ENCODE measurements at regions not wholly inside any gene's neighbourhood (a gene's known extent, or its start where the extent isn't known, plus 50 kb on each side); places are given as distances from the start of the nearest gene placed in this dataset.

- Histone ChIP-seq H2BK12ac (ENCODE audit: insufficient read length, low read depth, low read length) (no peak overlapping the region), H2BK20ac (ENCODE audit: low read depth, low read length, poor library complexity, severe bottlenecking) (no peak overlapping the region), H4K20me1 (ENCODE audit: control insufficient read depth, insufficient read depth, insufficient read length) (no peaks in the 10 kb centered on the region), H3K14ac (ENCODE audit: insufficient read depth, low read length) (no peak overlapping the region), H3K23me2 (ENCODE audit: insufficient read length, low read depth, low read length, poor library complexity, severe bottlenecking) (no peaks in the 10 kb centered on the region), H3K23ac (ENCODE audit: insufficient read length, low read depth, low read length) (no peak overlapping the region), H2AK5ac (ENCODE audit: insufficient read length, low read length) (no peak overlapping the region), H3K18ac (ENCODE audit: insufficient read length, low read depth, low read length) (no peak overlapping the region), H3K4ac (ENCODE audit: low read depth, low read length) (no peak overlapping the region), H3K79me1 (ENCODE audit: insufficient read depth, low read depth, low read length, poor library complexity, severe bottlenecking) (no peaks in the 10 kb centered on the region), H3K79me2 (ENCODE audit: insufficient read depth, low read length) (no peaks in the 10 kb centered on the region), H4K5ac (ENCODE audit: insufficient read length, low read depth, low read length) (no peak overlapping the region), H3K4me2 (ENCODE audit: insufficient read depth, insufficient read length, low read length) (no peak overlapping the region), H3K56ac (ENCODE audit: insufficient read length, low read depth, low read length) (no peak overlapping the region), H3K4me1 (ENCODE audit: insufficient read depth, low read length) (peaks cover 9% of the 10 kb centered on the region), H2BK15ac (ENCODE audit: low read depth, low read length) (no peak overlapping the region), H3K27me3 (ENCODE audit: insufficient read depth, low read length) (peaks cover 9% of the 10 kb centered on the region; the same call in 1 of the 2 replicates), H4K8ac (replicated peaks; ENCODE audit: insufficient read length, low read depth, low read length) (no peak overlapping the region), H3K9ac (ENCODE audit: extremely low read depth, insufficient read length, low read length) (no peak overlapping the region), H3K9me3 (ENCODE audit: control insufficient read depth, low read depth, low read length) (no peaks in the 10 kb centered on the region), H2BK120ac (ENCODE audit: low read depth, low read length, poor library complexity, severe bottlenecking) (no peak overlapping the region), H3T11ph (ENCODE audit: low read length) (no peak overlapping the region), H4K91ac (ENCODE audit: insufficient read length, low read depth, low read length) (no peak overlapping the region), H3K27ac (ENCODE audit: insufficient read length, low read depth, low read length) (no peak overlapping the region), H2BK5ac (ENCODE audit: insufficient read length, low read length) (no peak overlapping the region), H2AFZ (ENCODE audit: low read length) (no peak overlapping the region)
- DNase-seq = peak; percentile 45
- H3K27me3 Mint-ChIP-seq (ENCODE audit: low read depth) = peaks cover 55% of the 10 kb centered on the region
- H3K9me3 Mint-ChIP-seq = no peaks in the 10 kb centered on the region; a peak in 1 of 5 replicates
- peak overlapping the region; percentile 36 to 55; a peak in 3 of 5 replicates for H3K4me3 Mint-ChIP-seq
- peaks cover 34 to 40% of the 10 kb centered on the region in 2 experiments for H3K4me1 Mint-ChIP-seq
- no peak overlapping the region for H3K27ac Mint-ChIP-seq
- no peak for TF ChIP-seq CTCF (conservative IDR thresholded peaks at IDR 0.05)
- H3K36me3 Mint-ChIP-seq (ENCODE audit: insufficient read depth in 1 of 3, low read depth in 3 of 3) = no peaks in the 10 kb centered on the region; a peak in 1 of 7 replicates
- no CpG with 5 or more reads among the region's 11 CpGs for WGBS (ENCODE audit: extremely low coverage, insufficient read length, low lambda C conversion rate)
Observed at GRCh38 chr9:95750725-95751519, 124.6 kb upstream of the ERCC6L2 start.

Data from H9 (cell line).